SU-DHL-6 (cell line): ENCODE measurements at regions not wholly inside any gene's neighbourhood (a gene's known extent, or its start where the extent isn't known, plus 50 kb on each side); places are given as distances from the start of the nearest gene placed in this dataset.

Source experiments
- H2AFZ ChIP-seq: fragments of 200-600 bp; sonication (generic); 2 replicates; pipeline ENCODE4 v1.6.1; 2014; ENCODE audit warnings: low read depth, mild to moderate bottlenecking, moderate library complexity, mixed read lengths, antibody characterized with exemption, low read length; ENCODE audit not compliant: severe bottlenecking
- H3F3A ChIP-seq: fragments of 200-600 bp; shearing (Covaris generic); 2 replicates; pipeline ENCODE4 v1.6.0; 2016; ENCODE audit warnings: antibody characterized with exemption, mild to moderate bottlenecking; ENCODE audit not compliant: insufficient read depth
- H3K27ac ChIP-seq: fragments of 200-600 bp; sonication (generic); 2 replicates; pipeline ENCODE4 v1.5.1; 2016; ENCODE audit warnings: low read depth, mild to moderate bottlenecking, low read length, moderate library complexity, mixed read lengths
- H3K27me3 ChIP-seq: fragments of 200-600 bp; sonication (generic), shearing (Covaris generic); 2 replicates; pipeline ENCODE4 v1.6.0; 2014; ENCODE audit warnings: mild to moderate bottlenecking, low read length
- H3K36me3 ChIP-seq: fragments of 200-600 bp; sonication (generic); 2 replicates; pipeline ENCODE4 v1.6.1; 2014; ENCODE audit warnings: mild to moderate bottlenecking, low read length, mixed read lengths
- H3K4me2 ChIP-seq: fragments of 300-600, 200-600 bp; shearing (Covaris generic), sonication (generic); 2 replicates; pipeline ENCODE4 v1.6.0; 2014; ENCODE audit warnings: low read length, low read depth, mild to moderate bottlenecking; ENCODE audit not compliant: poor library complexity, severe bottlenecking
- H3K4me3 ChIP-seq: fragments of 200-600 bp; sonication (generic); 2 replicates; pipeline ENCODE4 v1.5.1; 2014; ENCODE audit warnings: antibody characterized with exemption, low read length, mild to moderate bottlenecking, mixed read lengths; ENCODE audit not compliant: insufficient read depth, poor library complexity, severe bottlenecking
- H3K79me2 ChIP-seq: fragments of 200-600 bp; sonication (generic); 2 replicates; pipeline ENCODE4 v1.6.1; 2014; ENCODE audit warnings: mild to moderate bottlenecking, low read length, moderate library complexity; ENCODE audit not compliant: insufficient read depth
- H3K9ac ChIP-seq: fragments of 200-600 bp; sonication (generic); 2 replicates; pipeline ENCODE4 v1.7.0; 2014; ENCODE audit warnings: mild to moderate bottlenecking, low read length
- H3K9me2 ChIP-seq: fragments of 200-600 bp; sonication (generic); replicated peaks from 2 replicates; pipeline ENCODE4 v1.6.1; 2014; ENCODE audit warnings: low read length; ENCODE audit not compliant: insufficient read depth
- H3K9me3 ChIP-seq: fragments of 200-600 bp; sonication (generic); 2 replicates; pipeline ENCODE4 v1.6.1; 2014; ENCODE audit warnings: low read length, mixed read lengths; ENCODE audit not compliant: insufficient read depth
- H4K20me1 ChIP-seq: fragments of 200-600 bp; sonication (generic); 2 replicates; pipeline ENCODE4 v1.6.1; 2014; ENCODE audit warnings: low read depth, mild to moderate bottlenecking, antibody characterized with exemption, low read length, moderate library complexity, mixed read lengths
- CTCF ChIP-seq: fragments of 200-600 bp; sonication (generic); IDR thresholded peaks from one replicate; pipeline ENCODE4 v1.5.1; 2017; ENCODE audit warnings: antibody characterized with exemption, mild to moderate bottlenecking, low read length, moderate library complexity; ENCODE audit not compliant: insufficient read depth, poor library complexity, severe bottlenecking
- EZH2phosphoT487 ChIP-seq: fragments of 200-600 bp; sonication (generic), shearing (Covaris generic); conservative IDR thresholded peaks from 2 replicates; pipeline ENCODE4 v1.6.1; 2018; ENCODE audit warnings: mild to moderate bottlenecking, antibody characterized with exemption, low read length, moderate library complexity, mixed read lengths

GRCh38 chr1:5001466-5001865 is 347.1 kb downstream of the AJAP1 start:
- Histone ChIP-seq H3K4me2 (no peak overlapping the region), H3K36me3 (no peaks in the 10 kb centered on the region), H3K9me3 (no peaks in the 10 kb centered on the region), H3K79me2 (no peaks in the 10 kb centered on the region), H4K20me1 (no peaks in the 10 kb centered on the region), H3K27me3 (no peaks in the 10 kb centered on the region), H2AFZ (no peak overlapping the region), H3K9ac (no peak overlapping the region), H3K9me2 (no peaks in the 10 kb centered on the region), H3K27ac (no peak overlapping the region), H3F3A (no peaks in the 10 kb centered on the region), H3K4me3 (no peak overlapping the region)
- TF ChIP-seq CTCF (no peak), EZH2phosphoT487 (no peak)

DNA sequence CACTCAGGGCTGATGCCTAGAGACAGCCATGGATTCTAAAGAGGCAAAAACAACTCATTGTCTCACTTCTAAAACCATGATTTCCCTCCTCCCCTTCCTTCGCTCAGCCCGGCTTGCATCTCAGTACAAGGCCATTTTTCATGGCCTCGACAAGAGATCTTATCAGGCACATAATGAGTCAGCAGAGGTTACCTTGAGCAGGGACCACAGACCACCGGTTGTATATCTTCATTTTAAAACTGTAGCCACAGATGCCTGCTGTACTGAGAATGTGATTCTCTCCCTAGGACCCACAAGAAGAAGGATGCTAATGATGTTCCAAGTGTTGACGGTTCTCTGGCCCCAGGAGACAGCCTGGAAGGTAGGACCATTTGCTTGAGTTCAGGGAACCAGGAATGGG is 331.9 kb downstream of the AJAP1 start:
- Histone ChIP-seq H4K20me1 (no peaks in the 10 kb centered on the region), H3K9ac (no peak overlapping the region), H3K27me3 (no peaks in the 10 kb centered on the region), H3K4me3 (no peak overlapping the region), H3K79me2 (no peaks in the 10 kb centered on the region), H3K27ac (no peak overlapping the region), H2AFZ (no peak overlapping the region), H3K36me3 (no peaks in the 10 kb centered on the region), H3F3A (no peaks in the 10 kb centered on the region), H3K9me2 (no peaks in the 10 kb centered on the region), H3K4me2 (no peak overlapping the region), H3K9me3 (no peaks in the 10 kb centered on the region)
- TF ChIP-seq CTCF (no peak), EZH2phosphoT487 (no peak)

- no peaks in the 10 kb centered on the region for H3K9me3 ChIP-seq
- no peaks in the 10 kb centered on the region for H4K20me1 ChIP-seq
- TF ChIP-seq CTCF, result no peak
- TF ChIP-seq EZH2phosphoT487, result no peak
- H3K36me3 ChIP-seq, result no peaks in the 10 kb centered on the region
- no peak overlapping the region for H3K4me2 ChIP-seq
- no peak overlapping the region for H3K9ac ChIP-seq
- H3K4me3 ChIP-seq, result no peak overlapping the region
- H3K79me2 ChIP-seq, result no peaks in the 10 kb centered on the region
- no peaks in the 10 kb centered on the region for H3F3A ChIP-seq
- H2AFZ ChIP-seq, result no peak overlapping the region
- no peaks in the 10 kb centered on the region for H3K9me2 ChIP-seq
- no peaks in the 10 kb centered on the region for H3K27me3 ChIP-seq
- H3K27ac ChIP-seq, result no peak overlapping the region
Measured at GRCh38 chr1:4984841-4985240, 330.4 kb downstream of the AJAP1 start.

GRCh38 chr1:4980211-4980610 is 325.8 kb downstream of the AJAP1 start:
- no peaks in the 10 kb centered on the region for H3F3A ChIP-seq
- no peaks in the 10 kb centered on the region for H3K79me2 ChIP-seq
- H3K4me2 ChIP-seq, result no peak overlapping the region
- no peak for TF ChIP-seq CTCF
- no peak for TF ChIP-seq EZH2phosphoT487
- H3K9me3 ChIP-seq, result no peaks in the 10 kb centered on the region
- no peak overlapping the region for H2AFZ ChIP-seq
- no peaks in the 10 kb centered on the region for H4K20me1 ChIP-seq
- H3K9ac ChIP-seq, result no peak overlapping the region
- H3K9me2 ChIP-seq, result no peaks in the 10 kb centered on the region
- no peak overlapping the region for H3K27ac ChIP-seq
- no peaks in the 10 kb centered on the region for H3K36me3 ChIP-seq
- no peaks in the 10 kb centered on the region for H3K27me3 ChIP-seq
- no peak overlapping the region for H3K4me3 ChIP-seq
